ENCODE measurements at regions not wholly inside any gene's neighbourhood (a gene's known extent, or its start where the extent isn't known, plus 50 kb on each side); places are given as distances from the start of the nearest gene placed in this dataset.
A peak's percentile ranks its signal among the peaks of the same experiment; 100 is the strongest.

DNA sequence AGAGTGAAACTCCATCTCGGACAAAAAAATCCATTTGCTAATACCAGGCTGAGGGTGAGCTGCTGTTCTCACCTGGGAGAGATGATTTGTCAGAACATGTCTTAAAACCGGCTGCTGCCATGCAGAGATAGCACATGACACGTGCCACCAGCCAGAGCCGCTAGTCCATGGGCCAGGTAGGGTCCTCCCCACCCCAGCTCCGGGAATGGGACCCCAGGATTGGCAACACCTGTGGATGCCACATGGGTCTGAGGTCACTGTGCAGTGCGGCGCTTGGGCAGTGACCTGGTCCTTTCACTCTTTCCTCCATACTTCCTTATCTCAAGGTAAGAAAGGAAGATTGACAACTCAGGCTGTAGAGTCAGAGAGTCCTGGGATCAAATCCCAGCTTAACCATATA is 393.3 kb upstream of the TNRC6C start:
- ATAC-seq: no peak
- DNase-seq: no peak
- intact Hi-C loops (cut with DNase I, micrococcal nuclease): no loop called here

GRCh38 chr17:77566151-77566550 is 392.4 kb upstream of the TNRC6C start:
- intact Hi-C loops (cut with DNase I, micrococcal nuclease): no loop called here
- DNase-seq: no peak

GRCh38 chr17:77566566-77567138 is 391.9 kb upstream of the TNRC6C start:
- ATAC-seq (no peak), DNase-seq (no peak)
- intact Hi-C loops (cut with DNase I, micrococcal nuclease): no loop called here

More at GRCh38 chr17:77566151-77566550, 392.4 kb upstream of the TNRC6C start:
- no peak for ATAC-seq

DNA sequence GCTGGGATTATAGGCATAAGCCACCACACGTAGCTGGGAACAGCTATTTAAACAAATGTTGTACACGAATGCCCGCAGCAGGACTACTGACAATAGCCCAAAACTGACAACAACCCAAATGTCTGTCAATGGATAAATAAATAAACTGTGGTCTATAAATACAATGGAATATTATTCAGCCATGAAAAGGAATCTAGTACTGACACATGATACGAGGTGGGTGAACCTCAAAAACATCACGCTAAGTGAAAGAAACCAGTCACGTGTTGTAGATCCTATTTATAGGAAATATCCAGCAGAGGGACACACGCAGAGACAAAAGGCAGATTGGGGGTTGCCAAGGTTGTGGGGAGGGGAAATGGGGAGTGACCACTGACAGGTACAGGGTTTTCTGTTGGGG is 390.0 kb upstream of the TNRC6C start:
- intact Hi-C loops (cut with DNase I, micrococcal nuclease): no loop called here
- DNase-seq (no peak), ATAC-seq (no peak)

GRCh38 chr17:77569846-77570564 is 388.5 kb upstream of the TNRC6C start:
- ATAC-seq: peak; percentile 17
- intact Hi-C loops (cut with DNase I, micrococcal nuclease): no loop called here
- no peak for DNase-seq

DNA sequence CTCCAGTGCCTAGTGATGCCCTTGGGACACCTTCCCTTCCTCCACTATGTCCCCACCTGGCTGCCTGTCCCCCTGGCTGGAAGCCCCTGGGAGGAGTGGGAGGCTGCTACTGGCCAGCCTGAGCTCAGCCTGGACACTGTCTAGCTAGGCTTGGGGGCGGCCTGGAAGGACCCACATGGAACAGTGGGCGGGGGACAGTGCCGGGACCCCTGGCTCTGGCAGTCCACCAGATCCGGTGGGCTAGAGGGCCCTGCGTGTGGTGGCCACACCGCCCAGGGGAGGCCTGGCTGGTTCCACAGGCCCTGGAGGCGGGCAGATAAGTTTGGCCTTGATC is 388.0 kb upstream of the TNRC6C start:
- intact Hi-C loops (cut with DNase I, micrococcal nuclease): no loop called here
- peak; percentile 12 for ATAC-seq

GRCh38 chr17:77571155-77571981 is 387.1 kb upstream of the TNRC6C start:
- peak; percentile 65 for ATAC-seq
- no peak for DNase-seq
- intact Hi-C loops (cut with DNase I, micrococcal nuclease): no loop called here

More for the DNA sequence above, 388.0 kb upstream of the TNRC6C start:
- DNase-seq: no peak

- intact Hi-C loops (cut with DNase I, micrococcal nuclease): no loop called here
- DNase-seq (no peak), ATAC-seq (peak; percentile 42)
Measured at GRCh38 chr17:77572065-77572601, 386.4 kb upstream of the TNRC6C start.

DNA sequence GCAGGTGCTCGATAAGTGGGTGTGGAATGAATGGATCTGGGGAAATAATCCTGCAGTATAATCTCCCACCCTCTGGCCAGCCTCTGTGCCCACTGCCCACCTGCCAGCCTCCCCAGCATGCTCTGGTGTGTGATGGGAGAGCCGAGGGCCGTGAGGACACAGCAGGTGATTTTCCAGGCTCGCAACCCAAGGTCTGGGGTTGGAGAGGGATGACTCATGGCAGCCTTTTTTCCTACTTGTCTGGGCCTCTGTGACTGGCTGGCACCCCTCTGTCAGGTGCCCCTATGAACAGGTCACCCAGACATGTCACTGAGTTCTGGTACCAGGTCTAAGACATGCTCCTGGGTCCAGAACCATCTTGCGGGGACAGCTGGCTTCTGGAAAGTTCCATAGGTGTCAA is 385.7 kb upstream of the TNRC6C start:
- intact Hi-C loops (cut with DNase I, micrococcal nuclease): no loop called here
- no peak for DNase-seq
- no peak for ATAC-seq

DNA sequence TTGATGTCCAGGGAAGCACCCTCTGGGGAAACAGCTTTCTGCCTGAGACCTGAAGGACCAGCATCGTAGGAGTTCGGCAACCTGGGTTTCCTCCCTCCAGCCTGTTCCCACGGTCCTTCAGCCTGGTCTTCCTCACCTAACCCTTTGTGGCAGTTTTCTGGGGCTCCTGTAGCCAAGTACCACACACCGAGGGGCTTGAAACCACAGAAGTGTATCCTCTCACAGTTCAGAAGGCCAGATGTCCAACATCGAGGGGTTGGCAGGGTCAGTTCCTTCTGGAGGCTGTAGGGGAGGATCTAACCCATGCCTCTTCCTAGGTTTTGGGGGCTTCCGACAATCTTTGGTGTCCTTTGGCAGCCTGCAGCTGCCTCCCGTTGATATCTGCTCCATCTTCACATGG is 381.0 kb upstream of the TNRC6C start:
- ATAC-seq: no peak
- intact Hi-C loops (cut with DNase I, micrococcal nuclease): no loop called here
- no peak for DNase-seq

GRCh38 chr17:77579131-77579530 is 379.4 kb upstream of the TNRC6C start:
- intact Hi-C loops (cut with DNase I, micrococcal nuclease): no loop called here
- DNase-seq (no peak), ATAC-seq (no peak)

- DNase-seq (no peak), ATAC-seq (no peak)
Measured at GRCh38 chr17:77579682-77580081, 378.8 kb upstream of the TNRC6C start.

DNA sequence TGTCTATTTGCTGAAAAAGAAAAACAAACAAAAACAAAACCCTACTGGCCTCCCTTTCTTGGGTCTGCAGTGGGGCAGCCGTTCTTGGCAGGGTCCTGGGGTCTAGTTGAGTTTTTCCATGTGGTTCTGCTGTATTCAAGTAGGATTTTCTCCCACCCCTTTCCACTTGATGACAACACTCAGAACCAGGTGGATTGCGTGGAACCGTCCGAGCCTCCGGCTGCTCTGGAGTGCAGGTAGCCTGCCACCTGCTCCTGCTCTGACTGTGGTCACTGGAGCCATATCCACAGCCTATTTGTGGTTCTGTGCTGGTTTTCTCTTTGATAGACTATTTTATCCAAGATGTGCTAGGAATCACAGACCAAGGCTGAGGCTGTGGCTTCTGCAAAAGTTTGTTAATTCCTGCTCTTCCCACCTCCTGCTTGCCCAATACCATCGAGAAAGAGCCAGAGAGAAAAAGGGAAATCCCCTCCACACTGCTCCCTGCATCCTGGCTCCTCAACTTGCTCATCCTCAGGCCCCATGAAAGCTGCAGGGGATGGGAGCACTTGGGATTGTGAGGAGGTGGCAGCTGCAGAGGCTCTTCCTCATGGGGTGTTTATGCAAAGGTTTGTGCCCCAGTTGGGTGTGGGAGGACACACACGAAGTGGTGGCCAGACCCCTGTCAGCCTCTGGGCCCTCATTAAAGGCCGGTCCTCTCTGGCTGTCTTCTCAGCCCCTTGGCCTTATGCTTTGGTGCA is 377.8 kb upstream of the TNRC6C start:
- intact Hi-C loops (cut with DNase I, micrococcal nuclease): no loop called here
- DNase-seq (no peak), ATAC-seq (no peak)

More at GRCh38 chr17:77579682-77580081, 378.8 kb upstream of the TNRC6C start:
- intact Hi-C loops (cut with DNase I, micrococcal nuclease): no loop called here

GRCh38 chr17:77581480-77581879 is 377.0 kb upstream of the TNRC6C start:
- no peak for ATAC-seq
- DNase-seq: no peak
- intact Hi-C loops (cut with DNase I, micrococcal nuclease): no loop called here

GRCh38 chr17:77585142-77585860 is 373.2 kb upstream of the TNRC6C start:
- no peak for DNase-seq
- no peak for ATAC-seq
- intact Hi-C loops (cut with DNase I, micrococcal nuclease): no loop called here

DNA sequence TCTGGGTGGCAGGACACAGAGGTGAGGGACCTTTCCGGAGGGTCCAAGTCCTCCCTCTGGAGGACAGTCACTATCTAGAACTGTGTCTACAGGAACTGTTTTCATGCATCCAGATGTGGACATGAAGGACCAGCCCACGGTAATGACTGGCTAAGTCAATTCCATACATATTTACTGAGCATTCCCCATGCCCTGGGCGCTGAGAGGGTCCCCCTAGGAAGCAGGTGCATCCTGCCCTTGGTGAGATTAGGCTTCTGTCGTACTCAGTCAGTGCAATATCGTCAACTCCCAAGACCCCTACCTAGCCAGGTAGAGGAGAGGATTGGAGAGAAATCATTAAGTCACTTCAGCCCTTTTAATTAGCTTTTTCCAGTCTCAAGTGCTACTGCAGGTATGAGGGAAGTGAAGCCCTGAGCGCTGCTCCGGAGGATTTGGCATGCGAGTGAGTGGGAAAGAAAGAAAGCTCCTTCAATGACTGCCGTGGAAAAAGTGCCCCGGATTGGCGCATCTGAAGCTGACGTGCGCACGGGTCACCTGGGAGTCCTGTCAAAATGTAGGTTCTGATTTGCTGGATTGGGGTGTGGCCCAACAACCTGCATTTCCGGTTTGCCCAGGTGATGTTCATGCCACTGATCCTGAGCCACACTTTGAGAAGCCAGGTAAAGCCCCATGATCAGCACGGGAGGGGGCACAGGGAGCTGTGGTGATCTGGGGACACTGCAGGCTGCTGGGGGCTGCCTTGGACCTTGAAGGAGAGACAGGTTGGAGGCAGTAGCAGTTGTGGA is 367.4 kb upstream of the TNRC6C start:
- DNase-seq: peak; percentile 37 to 58
- peak; percentile 67 for ATAC-seq
- intact Hi-C loops (cut with DNase I, micrococcal nuclease): no loop called here

DNA sequence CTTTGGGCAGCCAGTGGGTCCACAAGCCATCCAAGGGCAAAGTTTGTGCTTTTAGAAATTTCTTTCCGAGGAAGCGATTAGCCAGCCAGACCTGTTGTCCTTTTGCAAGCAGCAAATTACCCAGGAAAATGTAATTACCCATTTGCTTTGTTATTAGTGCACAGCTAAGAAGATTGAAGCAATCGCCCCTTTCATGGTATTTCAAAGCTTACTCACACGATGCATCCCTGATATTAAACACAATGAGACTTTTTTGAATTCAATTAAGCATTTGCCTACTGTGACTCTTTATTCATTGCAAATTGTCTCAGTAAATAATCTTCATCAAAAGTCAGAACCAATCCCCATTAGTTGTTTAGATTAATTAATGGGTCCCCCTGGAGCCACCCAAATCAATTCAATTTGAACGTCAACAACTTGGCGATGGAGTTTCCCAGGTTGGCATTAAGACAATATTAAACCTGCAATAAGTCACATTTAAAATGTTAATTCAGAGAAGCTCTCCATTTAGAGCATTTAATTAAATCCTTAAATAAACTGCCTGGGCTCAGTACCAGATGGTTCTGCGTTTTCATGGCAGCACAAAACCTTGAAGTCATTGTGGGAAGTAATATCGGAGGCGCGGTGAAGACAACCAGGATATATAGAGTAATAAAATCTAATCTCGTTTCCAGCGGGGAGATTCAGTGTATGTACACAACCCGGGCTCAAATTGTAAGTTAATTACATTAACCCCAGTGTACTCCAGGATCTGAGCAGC is 366.2 kb upstream of the TNRC6C start:
- no peak for DNase-seq
- intact Hi-C loops (cut with DNase I, micrococcal nuclease): no loop called here
- peak; percentile 76 for ATAC-seq
